ENCODE measurements at regions not wholly inside any gene's neighbourhood (a gene's known extent, or its start where the extent isn't known, plus 50 kb on each side); places are given as distances from the start of the nearest gene placed in this dataset.
"Not testable (repeated sequence)": the region's sequence is repeated elsewhere in the genome, so short reads cannot be mapped to it uniquely, and the experiment has no call there.

GRCh38 chr14:53857625-53858344 is 98.8 kb downstream of the BMP4 start:
- DNase-seq (ENCODE audit: low spot score): no peak

- DNase-seq (ENCODE audit: low spot score): no peak
These were observed 101.1 kb downstream of the BMP4 start for GRCh38 chr14:53855574-53855973.

DNA sequence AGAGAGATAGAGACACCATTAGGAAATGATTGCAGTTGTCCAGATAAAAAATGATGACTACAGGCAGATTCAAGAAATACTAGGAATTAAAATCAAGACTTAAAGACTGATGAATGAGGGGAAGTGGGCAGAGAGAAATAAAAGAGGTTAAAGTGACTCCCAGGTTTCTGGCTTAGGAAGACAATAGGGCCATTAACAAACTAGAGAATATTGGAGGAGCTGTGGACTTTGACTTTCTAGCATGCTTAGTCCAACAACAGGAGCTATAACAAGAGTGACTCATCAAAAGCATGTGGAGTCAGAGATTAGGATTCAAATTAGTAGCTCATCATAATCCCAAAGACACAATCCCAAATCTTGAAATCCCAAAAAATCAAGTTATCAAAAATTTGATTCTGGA is 101.5 kb downstream of the BMP4 start:
- no peak for DNase-seq (ENCODE audit: low spot score)

- DNase-seq (ENCODE audit: low spot score): no peak
These were observed 105.1 kb downstream of the BMP4 start for GRCh38 chr14:53851394-53852090.

- no peak for DNase-seq (ENCODE audit: low spot score)
These were observed 105.8 kb downstream of the BMP4 start for GRCh38 chr14:53850714-53851296.

DNA sequence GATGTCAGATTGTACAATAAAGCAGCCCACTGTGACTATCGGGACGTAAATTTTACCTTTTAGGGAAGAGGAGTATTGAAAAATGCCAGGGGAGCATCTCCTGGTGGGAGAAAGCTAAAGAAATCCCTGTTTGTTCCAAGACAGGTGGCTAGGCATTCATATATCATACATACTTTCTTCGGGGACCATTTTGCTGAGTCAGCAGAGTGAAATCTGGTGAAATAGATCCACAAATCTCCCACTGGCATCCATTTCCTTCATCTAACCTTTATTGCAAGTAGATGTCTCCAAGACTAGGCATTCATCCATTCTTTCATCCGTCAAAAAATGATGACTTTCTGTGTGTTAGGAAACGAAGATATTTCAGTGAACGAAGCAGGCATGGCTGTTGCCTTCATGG is 107.1 kb downstream of the BMP4 start:
- DNase-seq (ENCODE audit: low spot score): no peak

DNA sequence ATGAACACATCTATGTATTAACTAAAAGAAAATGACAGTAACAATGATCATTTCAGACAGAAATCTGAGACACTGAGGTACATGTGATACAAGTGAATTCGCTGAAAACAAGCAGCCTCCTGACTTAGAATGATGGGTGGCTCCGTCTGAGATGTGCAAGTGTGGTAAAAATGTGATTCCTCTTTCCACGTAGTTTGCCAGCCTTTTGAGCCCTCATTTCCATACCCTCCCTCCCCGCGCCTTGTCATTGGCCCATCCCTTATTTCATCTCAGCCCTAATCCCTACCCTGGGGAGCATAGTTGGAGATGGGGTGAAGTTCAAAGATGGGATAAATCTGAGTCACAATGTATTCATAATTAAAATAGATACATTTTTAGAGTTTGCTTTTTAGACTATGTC is 107.8 kb downstream of the BMP4 start:
- no peak for DNase-seq (ENCODE audit: low spot score)

- DNase-seq (ENCODE audit: low spot score): no peak
These were observed 108.7 kb downstream of the BMP4 start for GRCh38 chr14:53847881-53848280.

GRCh38 chr14:53847057-53847456 is 109.6 kb downstream of the BMP4 start:
- no peak for DNase-seq (ENCODE audit: low spot score)

DNA sequence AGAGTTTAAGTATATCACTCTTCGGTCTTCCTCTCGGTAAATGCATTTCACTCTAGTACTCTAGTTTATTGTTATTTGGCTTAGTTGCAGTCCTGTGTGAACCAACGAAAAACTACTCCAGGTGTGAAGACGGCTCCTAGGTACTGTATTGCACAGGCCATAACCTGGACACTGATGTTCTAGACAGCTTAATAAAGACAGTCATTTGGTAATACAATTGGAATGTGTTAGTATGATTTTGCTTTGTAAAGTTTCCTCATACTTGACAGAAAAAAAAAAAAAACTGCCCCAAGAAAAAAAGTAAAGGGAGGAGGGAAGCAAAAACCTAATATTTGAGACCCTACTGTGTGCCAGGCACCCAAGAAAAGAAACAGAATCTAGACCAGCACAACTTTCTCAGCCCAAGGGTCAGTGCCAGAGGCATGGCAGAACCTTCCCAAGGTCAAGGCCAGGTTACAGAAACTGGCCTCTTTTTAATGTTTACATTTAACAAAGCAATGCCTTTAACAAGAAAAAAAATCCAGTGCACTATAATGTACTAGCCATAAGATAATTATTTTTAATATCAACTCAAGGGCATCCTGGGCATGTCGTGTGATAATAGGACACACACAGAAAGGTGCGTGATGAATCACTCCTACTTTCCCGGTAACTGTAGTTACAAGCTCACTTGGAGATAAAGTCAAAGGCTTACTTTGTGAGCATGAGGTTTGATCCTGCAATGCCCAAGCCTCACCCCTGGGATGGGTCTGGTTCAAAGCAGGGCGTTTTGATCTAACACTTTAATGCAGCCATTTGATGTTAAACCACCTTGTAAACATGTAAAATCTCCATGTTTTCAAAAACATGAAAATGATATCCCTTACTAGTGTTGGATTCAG is 110.6 kb downstream of the BMP4 start:
- DNase-seq (ENCODE audit: low spot score): no peak

- no peak for DNase-seq (ENCODE audit: low spot score)
These were observed 113.7 kb downstream of the BMP4 start for GRCh38 chr14:53842938-53843337.

DNA sequence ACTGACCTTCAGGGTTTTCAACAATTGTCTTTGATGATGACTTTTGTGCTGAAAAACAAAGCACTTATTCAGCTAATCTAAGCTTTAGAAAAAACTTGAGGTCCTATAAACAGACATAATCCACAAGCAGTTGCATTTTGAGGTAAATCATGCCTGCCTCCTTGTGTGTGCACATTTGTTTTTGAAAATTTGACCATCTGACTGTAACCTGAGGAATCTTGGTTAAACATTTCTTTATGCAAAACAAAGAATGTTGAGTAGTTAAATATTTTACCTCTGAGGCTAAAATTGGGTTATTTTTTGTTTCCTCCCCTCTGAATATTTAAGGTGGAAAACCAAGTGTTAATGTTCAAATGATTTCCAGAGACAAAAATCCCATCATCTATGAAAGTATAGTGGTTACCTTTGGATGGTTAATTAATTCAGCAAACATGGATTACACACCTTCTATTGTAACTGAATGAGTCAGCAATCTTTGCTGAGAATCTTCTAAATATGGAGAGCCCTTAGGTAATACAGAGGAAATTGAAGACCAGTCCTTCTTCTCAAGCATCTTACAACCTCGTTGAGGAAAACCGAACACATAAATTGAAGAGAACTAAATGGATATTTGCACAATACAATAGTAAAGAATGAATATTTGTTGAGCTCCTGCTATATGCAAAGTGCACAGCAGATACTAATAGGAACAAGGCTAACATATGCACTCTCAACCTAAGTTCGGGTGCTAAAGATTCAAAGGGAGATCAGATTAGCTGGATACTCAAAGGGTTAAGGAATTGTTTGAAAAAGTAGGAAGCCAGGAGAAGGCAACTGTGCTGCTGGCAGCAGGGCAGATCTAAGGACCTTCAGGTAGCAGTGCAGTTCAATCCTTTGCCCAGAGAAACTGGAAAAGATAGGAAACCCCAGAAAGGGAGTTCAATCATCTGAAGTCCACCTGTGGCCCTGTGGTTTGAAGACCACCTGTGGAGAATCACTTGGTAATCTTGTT is 115.2 kb downstream of the BMP4 start:
- no peak for DNase-seq (ENCODE audit: low spot score)

DNA sequence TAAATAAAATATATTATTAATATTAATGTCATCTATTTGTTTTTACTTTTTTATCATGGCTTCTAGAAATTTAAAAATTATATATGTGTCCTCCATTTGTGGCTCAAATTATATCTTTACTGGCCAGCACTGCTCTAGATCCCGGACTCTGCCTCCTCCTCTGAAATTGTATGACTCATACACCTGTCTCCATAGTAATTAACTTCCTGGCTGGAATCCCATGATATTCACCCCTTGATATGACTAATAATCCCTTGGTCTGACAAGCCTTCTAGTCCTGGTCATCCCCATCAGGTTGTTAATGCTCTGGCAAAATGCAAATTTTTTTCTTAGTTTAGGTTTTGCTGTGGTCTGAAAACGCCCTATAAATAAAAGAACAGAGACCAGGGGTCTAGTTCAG is 116.2 kb downstream of the BMP4 start:
- DNase-seq (ENCODE audit: low spot score): peak; percentile 62

DNA sequence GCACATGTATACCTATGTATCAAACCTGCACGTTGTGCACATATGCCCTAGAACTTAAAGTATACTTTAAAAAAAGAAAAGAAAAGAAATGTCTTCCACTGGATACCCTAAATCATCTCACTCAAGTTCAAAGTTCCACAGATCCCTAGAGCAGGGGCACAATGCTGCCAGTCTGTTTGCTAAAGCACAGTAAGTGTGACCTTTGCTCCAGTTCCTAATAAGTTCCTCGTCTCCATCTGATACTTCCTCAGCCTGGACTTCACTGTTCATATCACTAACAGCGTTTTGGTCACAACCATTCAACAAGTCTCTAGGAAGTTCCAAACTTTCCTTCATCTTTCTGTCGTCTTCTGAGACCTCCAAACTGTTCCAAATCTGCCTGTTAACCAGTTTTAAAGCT is 118.3 kb downstream of the BMP4 start:
- no peak for DNase-seq (ENCODE audit: low spot score)

DNA sequence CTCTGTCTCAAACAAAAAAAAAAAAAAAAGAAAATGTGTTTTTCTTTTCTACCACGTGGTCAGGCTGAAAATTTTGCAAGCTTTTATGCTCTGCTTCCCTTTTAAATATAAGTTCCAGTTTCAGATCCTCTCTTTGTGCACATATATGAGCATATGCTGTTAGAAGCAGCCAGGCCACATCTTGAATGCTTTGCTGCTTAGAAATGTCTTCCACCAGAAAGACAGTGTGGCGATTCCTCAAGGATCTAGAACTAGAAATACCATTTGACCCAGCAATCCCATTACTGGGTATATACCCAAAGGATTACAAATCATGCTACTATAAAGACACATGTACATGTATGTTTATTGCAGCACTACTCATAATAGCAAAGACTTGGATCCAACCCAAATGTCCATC is 119.0 kb downstream of the BMP4 start:
- not testable (repeated sequence) for DNase-seq (ENCODE audit: low spot score)

DNA sequence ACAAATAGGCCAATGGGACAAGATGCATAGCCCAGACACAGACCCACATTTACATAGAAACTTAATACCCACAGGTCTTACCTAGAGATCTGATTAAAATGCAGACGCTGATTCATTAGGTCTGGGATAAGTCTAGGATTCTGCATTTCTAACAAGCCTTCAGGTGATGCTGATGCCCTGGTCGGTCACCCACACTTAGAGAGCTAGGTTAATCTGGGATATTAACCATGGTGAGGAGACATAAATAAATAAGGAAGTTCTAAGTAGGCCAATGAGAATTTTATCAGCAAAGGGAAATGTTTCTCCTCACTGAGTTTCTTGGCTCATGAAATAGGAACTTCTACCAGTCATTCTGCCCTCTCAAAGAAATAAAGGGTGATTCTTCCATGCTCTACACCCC is 120.1 kb downstream of the BMP4 start:
- DNase-seq (ENCODE audit: low spot score): no peak

- DNase-seq (ENCODE audit: low spot score): no peak
These were observed 127.8 kb downstream of the BMP4 start for GRCh38 chr14:53828820-53829219.

- DNase-seq (ENCODE audit: low spot score): no peak
These were observed 132.6 kb downstream of the BMP4 start for GRCh38 chr14:53824061-53824460.

- DNase-seq (ENCODE audit: low spot score): no peak
These were observed 142.2 kb downstream of the BMP4 start for GRCh38 chr14:53814392-53814791.

- DNase-seq (ENCODE audit: low spot score): no peak
These were observed 146.4 kb downstream of the BMP4 start for GRCh38 chr14:53810221-53810620.

DNA sequence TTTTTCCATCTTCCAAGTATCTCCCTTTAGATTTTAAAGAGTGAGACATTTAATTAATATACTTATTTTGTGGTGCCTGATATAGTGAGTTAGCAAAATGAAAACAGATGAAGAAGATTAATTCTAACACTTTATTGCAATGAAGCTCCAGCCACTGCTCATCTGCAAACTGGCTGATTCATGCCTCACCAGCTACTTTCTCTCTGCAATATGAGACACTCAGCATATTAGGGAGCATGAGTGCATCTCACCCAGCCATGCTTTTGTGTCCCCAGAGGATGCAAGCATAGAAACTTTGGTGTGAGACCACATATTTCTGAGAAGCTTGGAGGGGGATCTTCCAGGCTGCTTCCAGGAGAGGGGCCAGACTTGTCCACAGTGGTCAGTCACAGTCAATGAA is 148.6 kb downstream of the BMP4 start:
- no peak for DNase-seq (ENCODE audit: low spot score)

Data from RKO (cell line).